ENCODE measurements at regions not wholly inside any gene's neighbourhood (a gene's known extent, or its start where the extent isn't known, plus 50 kb on each side); places are given as distances from the start of the nearest gene placed in this dataset.

- DNase-seq (ENCODE audit: low read depth): no peak
- no peak for TF ChIP-seq CTCF (conservative IDR thresholded peaks at IDR 0.05; ENCODE audit: low read depth, low read length)
- H3K4me3 ChIP-seq (ENCODE audit: low read depth, low read length): no peak overlapping the region
Observed at GRCh38 chr2:216916956-216917650, 57.2 kb upstream of the TNP1 start.

DNA sequence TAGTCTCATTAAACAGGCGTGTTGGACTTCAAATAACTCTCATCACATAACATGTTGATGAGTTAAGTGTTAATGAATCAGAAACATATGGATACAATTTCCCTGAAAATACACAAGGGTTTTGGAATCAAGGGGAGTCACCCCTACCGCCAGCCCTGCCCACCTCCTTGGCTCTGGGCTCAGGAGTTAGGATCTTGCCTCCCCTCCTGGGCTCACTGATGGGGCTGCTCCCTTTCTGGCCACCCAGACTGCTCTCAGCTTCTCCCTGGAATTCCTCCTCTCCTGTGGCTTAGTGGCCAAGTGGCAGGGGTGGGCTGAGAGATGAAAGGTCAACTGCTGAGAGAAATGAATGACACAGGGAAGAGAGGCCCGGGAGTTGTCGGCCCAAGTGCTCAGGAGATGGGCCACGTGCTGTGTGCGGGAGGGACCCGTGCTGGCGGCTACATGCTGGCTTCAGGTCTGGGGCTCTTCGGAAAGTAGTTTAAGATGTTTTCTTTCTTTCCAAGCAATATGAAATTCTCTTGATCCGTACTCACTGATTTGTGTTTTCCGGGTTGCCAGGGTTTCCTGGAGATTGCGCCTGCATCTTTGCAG lies 55.8 kb upstream of the TNP1 start:
- H3K4me3 ChIP-seq (ENCODE audit: low read depth, low read length): no peak overlapping the region
- no peak for DNase-seq (ENCODE audit: low read depth)
- TF ChIP-seq CTCF (conservative IDR thresholded peaks at IDR 0.05; ENCODE audit: low read depth, low read length): no peak

- H3K4me3 ChIP-seq (ENCODE audit: low read depth, low read length): no peak overlapping the region
- TF ChIP-seq CTCF (conservative IDR thresholded peaks at IDR 0.05; ENCODE audit: low read depth, low read length): no peak
- no peak for DNase-seq (ENCODE audit: low read depth)
Observed at GRCh38 chr2:216914491-216914890, 54.6 kb upstream of the TNP1 start.

- no peak overlapping the region for H3K4me3 ChIP-seq (ENCODE audit: low read depth, low read length)
- DNase-seq (ENCODE audit: low read depth): no peak
- no peak for TF ChIP-seq CTCF (conservative IDR thresholded peaks at IDR 0.05; ENCODE audit: low read depth, low read length)
Observed at GRCh38 chr2:216911886-216912285, 52.0 kb upstream of the TNP1 start.

- H3K4me3 ChIP-seq (ENCODE audit: low read depth, low read length): no peak overlapping the region
- TF ChIP-seq CTCF (conservative IDR thresholded peaks at IDR 0.05; ENCODE audit: low read depth, low read length): no peak
- no peak for DNase-seq (ENCODE audit: low read depth)
Observed at GRCh38 chr2:216911008-216911407, 51.1 kb upstream of the TNP1 start.

- no peak for TF ChIP-seq CTCF (conservative IDR thresholded peaks at IDR 0.05; ENCODE audit: low read depth, low read length)
- no peak for DNase-seq (ENCODE audit: low read depth)
- no peak overlapping the region for H3K4me3 ChIP-seq (ENCODE audit: low read depth, low read length)
Observed at GRCh38 chr2:216909541-216910210, 49.8 kb upstream of the TNP1 start.

Data from epithelial cell of proximal tubule (primary cell).